ENCODE measurements at regions not wholly inside any gene's neighbourhood (a gene's known extent, or its start where the extent isn't known, plus 50 kb on each side); places are given as distances from the start of the nearest gene placed in this dataset.
"Not testable (repeated sequence)": the region's sequence is repeated elsewhere in the genome, so short reads cannot be mapped to it uniquely, and the experiment has no call there.

GRCh38 chr2:122328816-122329215, 573.4 kb downstream of the TSN start:
- DNase-seq: no peak

GRCh38 chr2:122329278-122329677, 573.8 kb downstream of the TSN start:
- no peak for DNase-seq

GRCh38 chr2:122333932-122334331, 578.5 kb downstream of the TSN start:
- DNase-seq: no peak

- no peak for DNase-seq
Measured at GRCh38 chr2:122338000-122338399, 582.5 kb downstream of the TSN start.

GRCh38 chr2:122340246-122340645, 584.8 kb downstream of the TSN start:
- no peak for DNase-seq

- no peak for DNase-seq
Measured at GRCh38 chr2:122341007-122341406, 585.6 kb downstream of the TSN start.

GRCh38 chr2:122352151-122352550, 596.7 kb downstream of the TSN start:
- not testable (repeated sequence) for DNase-seq

- DNase-seq: no peak
Measured at GRCh38 chr2:122357998-122358397, 602.5 kb downstream of the TSN start.

- no peak for DNase-seq
Measured at GRCh38 chr2:122358729-122359128, 603.3 kb downstream of the TSN start.

GRCh38 chr2:122363885-122364284, 608.4 kb downstream of the TSN start:
- no peak for DNase-seq

- no peak for DNase-seq
Measured at GRCh38 chr2:122366427-122366826, 611.0 kb downstream of the TSN start.

GRCh38 chr2:122366969-122367645, 611.7 kb downstream of the TSN start:
- DNase-seq: no peak

GRCh38 chr2:122367646-122368010, 612.2 kb downstream of the TSN start:
- no peak for DNase-seq

GRCh38 chr2:122368576-122369243, 613.3 kb downstream of the TSN start:
- DNase-seq: no peak

GRCh38 chr2:122378521-122378920, 623.1 kb downstream of the TSN start:
- no peak for DNase-seq

- no peak for DNase-seq
Measured at GRCh38 chr2:122384768-122385333, 629.4 kb downstream of the TSN start.

GRCh38 chr2:122388208-122388607, 632.8 kb downstream of the TSN start:
- DNase-seq: no peak

- DNase-seq: no peak
Measured at GRCh38 chr2:122389694-122390093, 634.2 kb downstream of the TSN start.

- no peak for DNase-seq
Measured at GRCh38 chr2:122390406-122390805, 635.0 kb downstream of the TSN start.

GRCh38 chr2:122391726-122392125, 636.3 kb downstream of the TSN start:
- no peak for DNase-seq

GRCh38 chr2:122395687-122396086, 640.2 kb downstream of the TSN start:
- no peak for DNase-seq

- DNase-seq: no peak
Measured at GRCh38 chr2:122411231-122411630, 655.8 kb downstream of the TSN start.

- no peak for DNase-seq
Measured at GRCh38 chr2:122412360-122412759, 656.9 kb downstream of the TSN start.

- no peak for DNase-seq
Measured at GRCh38 chr2:122414902-122415301, 659.5 kb downstream of the TSN start.

All from right kidney (tissue), 1 donor.